NOMO-1 treated with DMSO at 0.1 percent for 48 hours (cell line): ENCODE measurements at regions not wholly inside any gene's neighbourhood (a gene's known extent, or its start where the extent isn't known, plus 50 kb on each side); places are given as distances from the start of the nearest gene placed in this dataset.

Experiments
- DNase-seq: peaks from one replicate; lab custom pipeline; 2025; ENCODE audit not compliant: unreplicated experiment; lab: John Stamatoyannopoulos, UW

DNA sequence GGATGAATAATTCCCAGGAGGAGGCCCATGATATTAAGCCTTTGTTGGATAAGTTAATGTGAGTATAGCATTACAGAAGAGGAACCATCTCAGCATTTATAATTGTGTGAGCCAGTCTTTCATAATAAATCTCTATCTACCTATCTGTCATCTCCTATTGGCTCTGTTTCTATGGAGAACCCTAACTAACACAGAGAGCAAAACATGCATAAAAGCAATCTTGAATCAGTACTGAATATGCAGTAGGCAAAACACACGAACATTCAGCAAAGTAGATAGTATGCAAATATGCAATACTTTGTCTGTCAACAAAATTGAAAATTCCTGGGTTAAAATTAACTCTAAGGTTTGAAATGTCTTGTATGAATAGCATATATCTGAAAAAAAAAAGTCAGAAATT is 966.3 kb downstream of the DIAPH3 start:
- no peak for DNase-seq

DNA sequence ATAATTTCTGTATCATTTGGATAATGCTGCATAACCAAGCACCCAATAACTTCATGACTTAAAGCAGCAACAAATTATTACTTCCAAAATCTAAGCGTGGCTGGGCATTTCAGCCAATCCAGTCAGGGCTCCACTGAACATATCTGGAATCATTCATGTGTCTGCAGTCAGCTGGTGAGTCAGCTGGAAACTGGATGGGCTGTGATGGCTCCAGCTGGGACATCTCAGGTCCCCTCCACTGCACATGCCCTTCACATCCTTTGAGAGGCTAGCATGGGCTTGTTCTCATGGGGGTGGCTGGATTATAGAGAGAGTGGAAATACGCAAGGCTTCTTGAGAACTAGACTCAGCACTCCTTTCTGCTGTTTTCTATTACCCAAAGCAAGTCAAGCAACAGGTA is 961.9 kb downstream of the DIAPH3 start:
- DNase-seq: no peak

GRCh38 chr13:59203855-59204254 is 959.9 kb downstream of the DIAPH3 start:
- DNase-seq: no peak

DNA sequence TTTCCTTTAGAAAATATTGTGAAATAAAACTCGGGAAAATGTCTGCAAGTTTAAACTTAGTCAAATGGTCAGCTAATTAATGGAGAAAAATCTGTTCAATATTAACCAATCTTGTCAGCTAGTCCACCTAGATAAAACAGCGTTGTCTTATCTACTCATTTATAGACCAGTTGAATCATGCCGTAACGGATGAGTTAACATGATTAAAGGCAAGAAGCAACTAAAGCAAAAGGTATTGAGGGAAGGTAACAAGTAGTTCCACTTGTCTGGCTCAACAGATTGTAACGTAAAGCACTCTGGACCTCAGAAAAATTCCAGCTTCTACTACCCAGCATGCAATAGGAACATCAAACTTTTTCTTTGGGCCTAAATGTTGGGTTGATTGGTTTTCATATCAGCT is 958.2 kb downstream of the DIAPH3 start:
- no peak for DNase-seq

GRCh38 chr13:59208405-59209195 is 955.1 kb downstream of the DIAPH3 start:
- DNase-seq: no peak

DNA sequence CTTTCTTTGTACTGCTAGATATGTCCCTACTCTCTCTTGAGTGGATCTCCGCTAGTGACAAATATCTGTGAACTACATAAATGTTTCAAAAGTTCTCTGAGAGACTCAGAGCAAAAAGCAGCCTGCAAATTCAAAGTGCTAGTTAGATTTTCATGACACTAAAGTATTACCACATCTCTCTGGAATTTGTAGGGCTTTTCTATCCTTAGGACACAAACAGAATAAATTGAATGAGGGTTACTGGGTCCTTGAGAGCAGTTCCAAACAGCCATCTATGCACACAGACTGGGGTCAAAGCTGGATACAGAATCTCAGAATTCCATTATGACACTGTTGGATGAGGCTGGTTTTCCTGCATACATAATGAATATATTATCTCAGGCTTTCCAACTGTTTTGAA is 953.2 kb downstream of the DIAPH3 start:
- no peak for DNase-seq

DNA sequence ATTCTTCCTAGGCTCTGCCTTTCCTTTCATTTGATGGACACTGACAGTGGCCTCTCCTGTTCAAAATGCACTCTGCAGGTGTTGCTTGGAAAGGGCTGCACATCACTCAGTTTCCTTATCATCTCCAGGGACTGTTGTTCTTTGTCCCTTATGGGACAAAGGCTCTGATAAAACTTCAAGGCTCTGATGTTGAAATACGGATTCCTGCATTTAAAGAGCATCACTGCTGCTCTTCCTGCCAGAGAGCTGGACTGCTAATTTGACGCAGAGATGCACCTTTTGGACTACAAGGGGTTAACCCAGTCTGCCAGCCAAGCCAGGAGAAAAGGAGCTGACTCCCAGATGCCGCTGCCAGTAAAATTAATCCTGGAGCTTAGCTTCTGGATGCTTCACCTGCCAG is 952.1 kb downstream of the DIAPH3 start:
- DNase-seq: no peak

GRCh38 chr13:59229401-59229800 is 934.3 kb downstream of the DIAPH3 start:
- no peak for DNase-seq

GRCh38 chr13:59229861-59230260 is 933.9 kb downstream of the DIAPH3 start:
- DNase-seq: no peak

DNA sequence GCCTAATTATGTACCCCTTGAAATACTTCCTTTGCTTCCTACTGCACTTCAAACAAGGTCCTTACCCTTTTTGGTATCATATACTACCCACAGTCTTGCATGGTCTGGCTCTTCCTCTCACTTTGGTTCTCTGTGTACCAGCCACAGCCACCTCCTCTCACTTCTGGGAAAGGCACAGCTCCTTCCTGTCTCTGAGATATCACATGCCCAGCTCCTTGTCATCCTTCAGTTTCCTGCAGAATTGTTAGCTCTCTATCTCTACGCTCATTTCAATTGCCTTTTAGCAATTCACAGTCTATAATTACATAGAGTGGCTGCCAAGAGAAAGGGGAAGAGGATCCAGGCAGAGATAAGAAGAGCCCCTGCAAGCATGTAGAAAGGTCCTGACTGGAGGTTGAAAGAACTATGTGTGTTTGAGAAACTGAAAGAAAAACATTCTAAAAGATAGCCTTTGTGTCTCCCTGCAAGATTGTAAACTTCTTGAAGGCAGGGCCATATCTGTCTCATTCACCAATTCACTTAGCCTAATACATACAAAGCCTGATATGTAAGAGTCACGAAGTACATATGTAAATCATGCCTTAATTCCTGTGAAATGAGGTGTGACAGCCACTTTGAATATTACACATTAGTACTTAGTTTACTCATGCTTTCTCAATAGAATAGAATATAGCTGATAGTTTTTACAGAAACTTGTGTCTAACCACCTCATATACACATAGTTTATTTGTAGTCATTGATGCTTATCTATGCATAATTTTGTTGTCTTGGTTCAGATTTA is 933.1 kb downstream of the DIAPH3 start:
- DNase-seq: peak; percentile 23

DNA sequence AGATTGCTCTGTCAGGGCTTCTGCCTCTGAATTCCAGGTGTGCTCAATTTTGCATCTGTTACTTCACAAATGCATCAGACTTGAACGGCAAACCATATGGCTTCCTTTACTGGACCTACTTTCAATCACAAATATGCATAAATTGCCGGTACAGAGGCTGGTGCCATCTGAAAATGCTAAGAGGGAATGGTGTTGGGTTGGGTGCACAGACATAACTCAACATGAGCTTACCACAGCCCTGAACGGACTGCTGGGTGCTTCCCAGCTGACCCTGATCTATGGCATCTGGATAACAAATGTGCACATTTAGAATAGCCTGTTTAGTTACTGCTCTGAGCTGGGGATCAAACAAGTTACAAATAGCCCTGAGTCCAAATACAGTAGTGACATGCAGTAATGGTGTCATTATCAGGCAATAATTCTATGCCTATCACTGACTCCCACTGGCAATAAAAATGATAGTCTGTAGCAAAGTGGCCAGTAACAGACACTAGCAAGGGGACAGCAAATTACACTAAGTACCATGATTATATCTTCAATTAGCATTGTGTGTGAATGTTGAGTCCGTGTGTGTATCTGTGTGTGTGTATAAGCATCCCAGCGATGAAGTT is 927.3 kb downstream of the DIAPH3 start:
- no peak for DNase-seq

- no peak for DNase-seq
Observed at GRCh38 chr13:59236944-59237343, 926.8 kb downstream of the DIAPH3 start.

DNA sequence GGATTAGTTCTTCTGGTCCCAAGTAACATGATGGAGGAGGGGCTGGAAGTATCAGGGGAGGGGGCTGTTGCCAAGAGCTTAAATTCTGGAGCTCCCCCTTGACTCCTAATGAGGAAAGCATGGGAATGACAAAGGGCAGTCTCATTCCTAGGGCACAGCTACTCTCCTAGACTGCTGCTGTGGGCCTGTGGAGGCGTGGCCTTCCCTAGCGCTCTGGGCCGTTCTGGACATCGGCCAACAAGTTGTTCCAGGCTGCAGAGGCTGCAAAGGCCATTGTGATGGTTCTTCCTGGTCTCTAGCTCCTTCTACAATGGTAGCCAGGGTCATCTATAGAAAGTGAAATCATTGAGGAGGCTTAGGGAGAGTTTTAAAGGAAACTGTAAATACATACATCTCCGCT is 916.6 kb downstream of the DIAPH3 start:
- no peak for DNase-seq

GRCh38 chr13:59250336-59251189 is 913.2 kb downstream of the DIAPH3 start:
- no peak for DNase-seq

- DNase-seq: no peak
Observed at GRCh38 chr13:59259165-59260000, 904.3 kb downstream of the DIAPH3 start.

DNA sequence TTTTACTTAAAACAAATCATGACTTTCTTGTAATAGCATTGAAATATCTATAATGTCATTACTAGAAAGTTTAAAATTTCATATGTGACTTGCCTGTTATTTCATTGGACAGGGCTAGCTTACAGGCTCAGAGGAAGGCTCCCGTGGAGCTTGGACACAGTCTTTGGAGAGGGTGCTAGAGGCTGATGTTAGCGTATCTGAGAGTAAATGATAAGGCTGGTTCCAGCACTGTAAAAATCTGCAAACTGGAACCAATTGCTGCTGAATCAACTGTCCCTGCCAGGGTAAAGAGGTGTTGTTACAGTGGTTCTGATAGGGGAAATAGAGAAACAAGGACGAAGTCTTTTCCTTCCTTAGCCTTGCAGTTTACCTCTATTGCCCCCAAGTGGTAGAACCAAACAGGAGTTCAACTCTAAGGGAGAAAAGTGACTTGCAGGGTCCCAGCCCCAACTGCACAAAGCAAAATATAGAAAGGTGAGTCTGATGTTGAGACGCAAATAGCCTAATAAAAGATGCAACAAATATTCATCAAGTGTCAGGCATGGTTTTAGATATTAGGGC is 901.7 kb downstream of the DIAPH3 start:
- no peak for DNase-seq

- DNase-seq: no peak
Observed at GRCh38 chr13:59263531-59263930, 900.2 kb downstream of the DIAPH3 start.

GRCh38 chr13:59266478-59267063 is 897.2 kb downstream of the DIAPH3 start:
- DNase-seq: no peak

DNA sequence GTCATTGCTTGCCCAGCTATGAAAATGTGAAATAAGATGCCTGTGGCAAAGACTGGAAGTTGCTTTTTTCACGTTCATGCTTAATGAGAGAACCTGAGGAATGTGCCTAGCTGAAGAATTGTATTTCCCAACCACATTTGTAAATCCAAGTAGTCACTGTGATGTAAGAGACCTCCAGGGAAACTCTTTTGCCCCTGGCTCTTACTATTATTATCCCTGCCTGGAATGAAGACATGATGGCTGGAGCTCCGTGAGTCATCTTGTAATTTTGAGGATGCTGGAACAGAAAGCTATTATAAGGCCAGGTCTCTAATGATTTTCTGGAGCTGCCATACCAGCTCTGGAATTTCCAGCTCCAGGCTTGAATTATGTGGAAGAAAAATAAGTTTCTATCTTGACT is 894.3 kb downstream of the DIAPH3 start:
- DNase-seq: no peak

GRCh38 chr13:59270327-59270726 is 893.4 kb downstream of the DIAPH3 start:
- DNase-seq: no peak
